Right renal cortex interstitium (tissue), 3 donors: ENCODE measurements at regions not wholly inside any gene's neighbourhood (a gene's known extent, or its start where the extent isn't known, plus 50 kb on each side); places are given as distances from the start of the nearest gene placed in this dataset.
"Not testable (repeated sequence)": the region's sequence is repeated elsewhere in the genome, so short reads cannot be mapped to it uniquely, and the experiment has no call there.

Experiments used
- DNase-seq, 3 donors: peaks; one replicate each; pipeline ENCODE4 v3.0.0-alpha.2; 2013; ENCODE audit warnings: low read depth in 3 of 3, low spot score in 2 of 3

DNA sequence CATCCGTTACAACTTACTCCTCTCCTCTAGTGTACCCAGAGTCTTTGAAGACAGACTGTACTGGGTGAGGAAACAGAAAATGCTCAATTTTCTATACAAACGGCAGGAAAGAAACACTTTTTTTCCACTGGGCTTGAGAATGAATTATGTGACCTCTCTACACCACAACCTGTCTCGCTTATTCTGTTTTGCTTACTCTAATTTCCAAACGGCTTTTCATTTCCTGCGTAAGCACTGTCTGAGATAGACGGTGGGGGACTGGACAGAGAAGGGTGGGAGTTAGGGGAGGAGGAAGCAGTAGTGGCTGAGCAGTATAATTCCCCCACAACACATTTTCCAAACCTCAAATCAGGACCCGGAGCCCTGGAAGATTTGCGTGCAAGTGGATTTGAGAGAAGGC lies 191.4 kb upstream of the SDK2 start:
- no peak for DNase-seq

DNA sequence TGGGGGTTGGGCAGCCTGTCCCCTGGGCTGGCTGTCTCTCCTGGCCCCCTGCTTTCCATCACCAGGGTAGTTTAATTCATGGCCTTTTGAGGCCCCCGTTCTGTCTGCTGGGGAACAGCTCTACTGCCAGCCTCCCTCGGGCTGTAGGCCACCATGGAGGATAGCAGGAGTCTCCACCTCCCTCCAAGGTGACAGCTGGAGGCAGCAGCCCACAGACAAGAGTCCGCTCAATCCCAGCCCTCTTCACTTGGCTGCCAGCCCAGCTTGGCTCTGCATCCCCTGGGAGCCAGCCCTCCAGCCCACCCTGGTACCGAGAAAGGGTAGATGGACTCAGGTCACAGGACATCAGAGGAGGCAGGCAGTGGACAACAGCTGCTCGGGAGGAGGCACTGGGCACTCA lies 194.6 kb upstream of the SDK2 start:
- no peak for DNase-seq

DNA sequence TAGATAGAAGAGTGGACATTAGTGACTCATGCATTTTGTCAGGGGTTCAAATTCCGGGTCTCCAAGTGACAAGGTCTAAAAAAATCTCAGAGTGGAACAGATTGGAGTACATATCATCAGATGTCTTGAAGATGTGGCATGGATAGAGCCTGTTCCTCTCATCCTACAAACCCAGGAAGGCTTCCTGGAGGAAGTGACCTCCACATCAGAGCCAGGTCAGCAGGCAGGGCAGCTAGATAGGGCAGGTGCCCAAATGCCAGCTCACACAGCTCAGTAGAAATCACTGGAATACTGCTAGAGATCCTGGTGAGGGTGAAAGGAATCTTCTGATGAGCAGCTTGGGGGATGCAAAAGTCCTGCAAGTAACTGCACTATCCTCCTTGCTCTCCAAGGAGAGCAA lies 196.6 kb upstream of the SDK2 start:
- no peak for DNase-seq

DNA sequence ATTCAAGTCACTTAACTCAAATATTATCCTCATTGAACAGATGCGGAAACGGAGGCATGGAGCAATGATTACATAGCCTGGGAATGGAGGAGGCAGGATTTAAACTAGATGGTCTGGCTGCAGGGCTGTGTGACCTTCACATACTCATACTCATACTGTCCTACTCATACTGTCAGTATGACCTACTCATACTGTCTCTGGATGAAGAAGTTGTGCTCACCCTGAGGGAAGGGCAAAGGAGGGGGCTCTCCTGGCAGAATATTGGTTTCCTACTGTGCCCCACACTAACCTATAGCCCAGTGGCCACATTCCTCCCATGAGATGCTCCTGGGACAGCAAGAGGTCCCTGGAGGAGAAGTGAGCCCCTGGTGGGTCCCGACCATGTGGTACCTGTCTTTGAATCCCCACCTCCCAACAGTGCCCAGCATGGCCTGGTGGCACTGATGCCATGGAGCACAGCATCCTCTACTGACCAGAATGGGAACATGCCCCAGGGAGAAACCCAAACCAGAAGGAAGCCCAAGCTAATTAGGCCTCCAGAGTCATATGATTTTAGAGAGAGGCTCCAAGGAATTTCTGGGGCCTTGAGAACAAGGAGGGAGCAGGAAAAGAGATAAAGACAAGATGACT lies 197.3 kb upstream of the SDK2 start:
- DNase-seq: no peak

DNA sequence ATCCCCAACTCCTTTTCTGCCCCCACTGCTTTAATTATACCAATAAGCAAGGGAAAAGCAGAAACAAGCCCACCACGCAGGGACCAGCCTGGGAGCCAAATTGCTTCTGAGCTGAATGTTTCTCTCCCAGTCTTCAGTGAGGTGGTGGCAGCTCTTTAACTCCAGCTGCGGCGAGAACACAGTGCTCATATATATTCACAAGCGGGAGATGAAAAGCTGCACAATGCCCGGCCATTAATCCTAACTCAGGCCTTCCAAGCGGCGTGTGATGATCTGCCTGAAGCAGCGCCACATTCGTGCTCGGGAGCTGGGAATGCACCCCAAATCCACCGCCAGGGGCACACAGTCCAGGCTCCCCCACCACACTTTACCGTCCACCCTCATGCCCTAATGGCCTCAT lies 203.7 kb upstream of the SDK2 start:
- no peak for DNase-seq

DNA sequence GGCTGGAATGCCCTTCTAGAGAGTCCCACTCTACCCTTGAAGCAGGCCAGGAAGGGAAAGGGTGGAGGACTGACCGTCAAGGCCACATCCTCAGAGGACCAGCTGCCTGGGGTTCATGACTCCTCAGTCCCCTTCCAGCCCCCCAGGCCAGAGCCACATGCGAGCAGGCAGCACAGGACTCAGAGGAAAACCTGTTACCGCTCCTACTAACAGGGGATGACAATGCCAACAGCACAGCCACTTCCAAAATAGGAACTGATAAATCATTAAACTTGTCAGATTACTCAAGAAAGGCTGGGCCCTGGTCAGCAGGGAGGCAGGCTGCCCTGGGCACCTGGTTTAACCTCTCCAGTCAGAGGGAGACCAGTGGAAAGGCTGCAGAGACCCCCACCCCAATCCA lies 206.2 kb upstream of the SDK2 start:
- no peak for DNase-seq

DNA sequence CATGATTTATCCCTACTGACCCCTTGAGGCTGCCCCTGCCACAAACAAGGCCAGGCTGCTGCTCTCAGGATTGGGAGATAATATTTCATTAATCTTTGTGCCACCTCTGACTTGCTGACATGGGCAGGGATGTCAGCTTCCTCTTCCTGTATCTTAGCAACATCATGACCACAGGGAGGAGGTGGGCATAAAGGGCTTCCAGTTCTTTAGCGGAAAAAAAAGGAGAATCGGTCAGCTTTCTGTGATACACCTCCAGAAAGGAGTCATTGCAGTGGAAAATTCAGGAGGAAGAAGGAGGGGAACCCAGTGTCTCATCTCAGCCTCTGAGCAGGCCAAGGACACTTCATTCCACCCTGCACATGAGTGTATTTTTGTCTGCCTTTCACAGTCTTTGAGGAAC lies 206.8 kb upstream of the SDK2 start:
- DNase-seq: no peak

DNA sequence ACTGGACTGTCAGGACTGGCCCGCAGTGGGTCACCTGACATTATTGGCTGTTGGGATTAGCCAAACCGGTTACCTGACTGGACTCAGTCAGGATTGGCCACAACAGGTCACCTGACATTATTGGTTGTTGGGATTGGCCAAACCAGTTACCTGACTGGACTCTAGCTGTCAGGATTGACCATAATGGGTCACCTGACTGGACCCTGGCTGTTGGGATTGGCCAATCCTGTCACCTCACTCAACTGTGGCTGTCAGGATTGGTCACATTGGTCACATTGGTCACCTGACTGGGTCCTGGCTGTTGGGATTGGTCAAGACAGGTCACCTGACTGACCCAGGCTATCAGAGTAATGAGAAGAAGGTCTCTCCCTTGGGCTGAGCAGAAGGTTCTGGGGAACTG lies 207.7 kb upstream of the SDK2 start:
- no peak for DNase-seq

DNA sequence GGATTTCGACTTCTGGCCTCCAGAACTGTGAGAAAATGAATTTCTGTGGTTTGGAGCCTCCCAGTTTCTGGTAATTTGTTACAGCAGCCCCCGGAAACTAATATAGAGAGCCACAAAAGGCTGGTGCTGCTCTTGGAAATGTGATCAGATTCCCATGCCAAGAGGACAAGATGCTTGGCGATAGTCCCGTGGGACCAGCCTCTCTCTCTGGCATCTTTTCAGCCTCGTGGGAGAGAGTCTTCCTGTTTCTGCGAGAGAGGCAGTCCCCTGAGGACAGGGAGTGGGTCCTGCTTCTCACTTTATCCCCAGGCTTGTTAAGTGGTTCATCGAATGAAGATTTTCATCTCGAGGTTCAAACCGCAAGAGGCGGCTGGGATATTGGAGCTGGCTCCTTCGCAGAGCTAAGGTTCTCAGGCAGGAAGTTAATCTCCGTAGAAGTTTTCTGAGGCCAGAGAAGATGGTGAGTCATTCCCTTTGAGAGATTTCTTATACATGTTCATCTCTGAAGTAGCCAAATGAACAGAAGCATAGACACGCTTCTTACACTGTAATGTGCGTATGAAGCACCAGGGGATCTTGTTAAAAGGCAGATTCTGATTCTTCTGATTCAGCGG lies 211.6 kb upstream of the SDK2 start:
- DNase-seq: no peak

DNA sequence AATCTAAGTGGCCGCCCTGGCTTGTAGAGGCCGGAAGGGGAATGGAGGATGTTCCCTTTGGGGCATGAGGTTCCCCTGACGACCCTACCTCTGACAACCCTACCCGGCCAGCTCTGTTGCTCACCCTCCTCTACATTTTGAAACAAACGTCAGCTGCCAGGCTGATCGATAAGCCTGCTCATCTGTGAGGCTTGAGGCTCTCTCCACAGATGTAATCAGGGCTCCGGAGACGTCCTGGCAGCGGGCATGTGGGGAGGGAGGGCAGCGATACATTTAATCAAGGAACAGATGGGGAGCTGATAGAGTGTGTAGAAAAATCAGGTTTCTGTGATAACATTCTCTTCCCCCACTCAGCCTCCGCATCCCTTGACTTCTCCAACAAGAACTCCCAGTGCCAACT lies 212.3 kb upstream of the SDK2 start:
- DNase-seq: no peak

DNA sequence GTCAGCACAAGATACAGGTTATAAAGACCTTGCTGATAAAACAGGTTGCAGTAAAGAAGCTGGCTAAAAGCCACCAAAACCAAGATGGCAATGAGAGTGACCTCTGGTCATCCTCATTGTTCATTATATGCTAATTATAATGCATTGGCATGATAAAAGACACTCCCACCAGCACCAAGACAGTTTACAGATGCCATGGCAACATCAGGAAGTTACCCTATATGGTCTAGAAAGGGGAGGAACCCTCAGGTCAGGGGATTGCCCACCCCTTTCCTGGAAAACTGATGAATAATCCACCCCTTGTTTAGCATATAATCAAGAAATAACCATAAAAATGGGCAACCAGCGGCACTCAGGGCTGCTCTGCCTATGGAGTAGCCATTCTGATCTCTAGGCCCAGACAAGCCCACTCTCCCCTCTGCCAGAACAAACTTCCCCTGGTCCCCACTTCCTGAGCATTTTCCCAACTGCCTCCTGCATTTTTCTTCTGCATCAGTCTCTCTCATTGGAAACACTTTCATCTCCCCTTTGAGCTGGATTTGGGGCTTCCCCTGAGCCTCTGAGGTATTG lies 215.3 kb upstream of the SDK2 start:
- DNase-seq: not testable (repeated sequence)

DNA sequence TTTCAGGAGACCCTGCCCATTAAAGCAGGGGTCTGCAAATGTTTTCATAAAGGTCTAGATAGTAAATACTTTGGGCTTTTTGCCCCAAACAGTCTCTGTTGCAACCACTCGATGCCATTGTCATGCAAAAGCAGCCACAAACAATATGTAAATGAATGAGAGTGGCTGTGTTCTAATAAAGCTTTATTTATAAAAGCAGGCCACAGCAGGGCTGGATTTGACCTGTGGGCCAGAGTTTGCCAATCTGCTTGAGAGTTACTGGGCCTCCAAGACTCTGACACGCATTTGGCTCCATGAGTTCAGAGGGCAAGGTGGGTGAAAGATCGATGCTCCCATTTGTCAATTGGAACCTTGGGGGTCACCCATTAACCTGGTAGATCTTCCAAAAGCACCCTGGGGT lies 217.3 kb upstream of the SDK2 start:
- no peak for DNase-seq

DNA sequence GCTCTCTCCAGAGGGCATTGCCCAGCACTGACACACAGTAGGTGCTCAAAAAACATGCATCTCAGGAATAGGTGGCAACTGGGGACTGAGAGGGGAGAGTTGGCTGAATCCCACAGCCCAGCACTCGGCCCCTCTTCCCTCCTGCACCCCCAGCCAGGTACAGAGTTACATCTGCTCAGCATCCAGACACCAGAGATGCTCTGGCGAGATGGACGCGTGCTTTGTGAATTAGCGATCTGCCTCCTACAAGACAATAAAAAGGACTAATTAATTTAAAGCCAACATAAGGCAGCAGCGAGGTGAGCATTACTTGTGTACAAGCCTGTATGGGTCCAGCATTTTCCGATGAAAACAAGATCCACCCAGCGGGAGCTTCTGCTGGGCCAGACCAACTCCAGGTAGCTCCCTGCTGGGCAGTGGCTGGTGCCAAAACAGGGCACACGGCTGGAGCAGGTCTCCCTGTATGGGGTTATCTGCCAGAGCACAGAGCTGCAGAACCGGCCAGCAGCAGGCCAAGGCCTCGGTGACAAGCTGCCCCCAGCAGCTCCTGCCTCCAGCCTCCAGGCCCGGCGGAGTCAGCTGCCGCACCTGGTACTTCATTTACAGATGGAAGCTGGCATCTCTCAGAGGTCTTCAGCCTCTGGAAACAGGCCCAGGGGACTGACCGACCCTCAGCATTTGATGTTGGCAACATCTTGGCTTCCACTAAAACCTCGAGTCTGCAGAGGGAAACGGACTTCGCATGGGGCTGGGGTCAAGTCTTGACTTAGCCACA lies 219.7 kb upstream of the SDK2 start:
- DNase-seq: no peak

DNA sequence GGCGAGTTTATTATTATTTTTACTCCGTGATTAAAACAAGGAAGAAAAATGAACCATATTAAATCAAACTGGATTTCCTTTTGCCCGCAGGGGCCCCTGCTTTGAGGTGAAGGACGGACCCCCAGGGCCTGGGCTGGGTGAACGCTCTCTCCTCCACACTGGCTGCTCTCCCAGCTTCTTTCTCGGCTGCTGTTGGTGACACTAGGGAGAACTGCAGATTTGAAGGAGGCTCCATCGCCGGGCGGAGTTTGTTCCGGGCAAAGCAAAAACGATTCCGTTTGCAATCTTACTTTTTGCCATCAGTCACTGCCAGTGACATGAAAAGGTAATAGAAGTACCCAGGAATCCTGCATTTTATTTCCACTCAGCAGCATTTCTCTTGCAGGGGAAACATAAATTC lies 221.6 kb upstream of the SDK2 start:
- DNase-seq: no peak

DNA sequence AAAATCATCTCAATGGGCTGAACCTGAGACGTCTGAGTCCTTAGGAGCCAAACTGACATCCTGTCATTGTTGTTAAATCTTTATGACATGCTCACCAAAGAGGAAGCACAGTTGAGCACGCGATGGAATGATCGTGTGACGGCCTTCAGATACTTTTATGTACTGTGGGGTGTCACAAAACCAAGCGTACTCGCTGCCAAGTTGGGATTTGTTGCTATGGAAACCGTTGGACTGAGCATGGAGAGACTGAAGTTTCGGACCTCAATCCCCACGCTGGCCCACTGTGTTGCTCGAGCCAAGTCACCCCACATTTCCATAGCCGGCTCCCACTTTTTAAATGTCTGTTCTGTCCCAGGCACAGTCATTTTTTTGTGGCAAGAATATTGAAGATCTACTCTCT lies 222.8 kb upstream of the SDK2 start:
- DNase-seq: no peak

DNA sequence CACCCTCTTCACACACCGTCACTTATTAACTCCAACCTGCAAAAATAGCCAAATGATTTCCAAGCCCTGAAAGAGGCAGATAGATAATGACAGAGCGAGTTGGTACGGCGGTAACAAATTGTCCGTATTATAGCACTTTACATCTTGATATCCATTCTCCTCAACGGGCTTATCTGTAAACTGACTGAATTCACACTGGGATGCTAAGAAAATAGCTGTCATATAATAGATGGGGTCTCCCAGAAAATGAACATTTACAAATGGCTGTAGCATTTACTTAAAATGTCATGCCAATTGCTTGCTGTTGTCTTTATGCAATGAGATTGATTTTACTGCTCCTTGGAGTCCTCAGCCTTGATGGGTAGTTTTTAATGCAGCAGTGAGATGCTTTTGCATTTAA lies 225.8 kb upstream of the SDK2 start:
- DNase-seq: no peak

DNA sequence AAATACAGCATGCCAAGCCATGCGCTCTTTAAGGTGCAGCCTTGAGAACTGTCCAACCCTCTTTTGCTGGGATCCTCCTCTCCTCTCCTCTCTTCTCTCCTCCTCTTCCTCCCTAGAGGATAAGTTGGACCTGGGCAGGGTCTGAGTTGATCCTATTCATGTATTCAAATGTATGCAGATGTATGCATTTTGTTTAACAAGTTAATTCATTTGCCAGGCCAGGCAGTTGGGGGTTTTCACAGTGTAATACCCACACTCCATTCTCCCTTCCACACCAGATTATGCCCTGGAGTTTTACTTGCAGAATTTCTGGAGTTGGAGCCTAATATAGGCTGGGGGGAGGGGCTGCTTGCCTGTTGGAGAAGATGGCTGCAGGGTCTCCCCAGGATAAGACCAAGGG lies 226.2 kb upstream of the SDK2 start:
- DNase-seq: no peak

DNA sequence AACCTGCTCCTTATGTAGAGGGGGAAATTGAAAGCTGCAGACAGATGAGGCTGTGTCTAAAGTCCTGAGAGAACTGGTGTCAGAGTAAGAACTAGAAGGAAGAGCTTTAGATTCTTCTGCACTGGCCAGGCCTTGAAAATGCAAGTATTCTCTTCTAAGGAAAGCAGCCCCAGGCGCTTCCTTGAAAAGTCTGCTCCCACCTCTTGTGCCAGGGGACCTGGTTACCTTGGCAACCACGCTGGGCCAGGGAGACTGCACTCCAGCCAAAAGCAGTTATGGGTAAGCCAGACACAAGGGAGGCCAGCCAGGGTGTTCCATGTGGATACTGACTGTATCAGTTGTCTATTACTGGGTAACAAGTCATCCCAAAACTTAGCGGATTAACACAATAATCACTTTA lies 228.6 kb upstream of the SDK2 start:
- DNase-seq: no peak

DNA sequence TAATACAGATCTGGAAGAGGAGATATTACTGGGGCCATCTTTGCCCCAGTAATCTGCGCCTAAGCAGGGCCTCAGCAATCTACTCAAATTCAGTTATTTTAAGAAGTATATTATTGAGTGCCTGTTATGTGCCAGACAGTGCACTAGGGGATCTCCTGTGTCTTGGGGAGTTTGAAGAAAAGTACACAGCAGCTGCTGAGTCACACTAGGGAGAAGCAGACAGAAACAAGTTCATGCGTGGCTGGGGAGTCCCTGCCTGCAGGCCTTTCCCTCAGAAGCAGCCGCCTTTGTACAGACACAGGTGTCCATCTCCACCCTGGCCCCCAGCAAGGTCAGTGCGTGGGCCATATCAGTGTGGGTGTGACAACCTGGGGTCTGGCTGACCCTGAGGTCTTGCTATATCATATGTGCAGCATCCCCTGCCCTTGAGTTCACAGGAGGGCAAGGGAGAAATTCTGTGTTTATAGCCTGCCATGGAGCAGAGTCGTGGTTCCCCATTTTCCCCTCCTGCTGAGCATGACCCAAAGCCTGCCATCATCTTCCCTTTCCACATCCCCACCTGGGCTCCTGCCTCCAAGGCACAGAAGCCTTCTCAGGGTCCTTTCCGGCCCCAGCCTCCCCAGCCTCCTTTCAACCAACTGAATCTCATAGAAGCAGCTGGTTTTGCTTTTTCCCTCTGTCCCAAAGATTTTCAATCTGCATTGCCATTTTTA lies 229.9 kb upstream of the SDK2 start:
- no peak for DNase-seq

DNA sequence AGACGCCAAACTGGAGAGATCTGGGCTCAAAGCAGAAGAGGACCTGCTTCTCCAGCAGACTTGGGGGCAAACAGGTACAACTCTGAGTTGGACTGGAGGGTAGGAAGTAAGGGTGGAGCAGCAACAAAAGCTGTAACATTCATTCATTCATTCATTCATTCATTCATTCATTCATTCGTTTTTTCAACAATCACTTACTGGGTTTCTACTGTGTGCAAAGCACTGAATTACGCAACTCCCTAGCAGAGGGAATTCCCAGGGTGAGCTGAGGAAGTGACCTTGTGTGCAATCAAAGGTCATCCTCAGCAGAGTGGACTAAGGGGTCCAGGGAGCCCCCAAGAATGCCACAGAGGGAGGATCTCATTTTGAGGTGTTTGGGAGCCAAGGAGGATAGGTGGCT lies 231.1 kb upstream of the SDK2 start:
- DNase-seq: no peak

DNA sequence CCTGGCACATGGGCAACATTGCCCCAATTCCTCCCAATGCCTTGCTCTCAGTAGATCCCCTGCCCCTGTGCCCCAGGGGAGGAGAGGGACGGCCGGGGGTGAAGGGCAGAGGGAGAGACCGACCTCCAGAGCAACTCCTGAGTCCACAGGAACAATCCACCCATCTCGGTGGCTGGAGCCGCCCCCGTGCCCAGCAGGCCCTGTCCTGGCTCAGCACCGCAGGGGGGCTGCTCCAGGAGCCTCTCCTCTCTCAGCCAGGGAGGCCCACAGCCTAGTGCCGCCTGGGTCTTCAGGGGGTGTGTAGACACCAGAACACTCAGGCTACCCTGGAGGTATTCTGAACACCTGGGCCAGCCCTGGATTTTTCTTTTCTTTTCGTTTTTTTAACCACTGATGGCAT lies 233.7 kb upstream of the SDK2 start:
- DNase-seq: no peak
